WERI-Rb-1 (cell line): ENCODE measurements at regions not wholly inside any gene's neighbourhood (a gene's known extent, or its start where the extent isn't known, plus 50 kb on each side); places are given as distances from the start of the nearest gene placed in this dataset.

Experiments
- DNase-seq: peaks from one replicate; pipeline ENCODE4 v3.0.0-alpha.2; 2020
- H3K27ac ChIP-seq: fragments of 250-450 bp; sonication (Bioruptor Pico); 2 replicates; pipeline ENCODE4 v1.5.1; 2020; ENCODE audit warnings: mild to moderate bottlenecking, moderate library complexity
- H3K27me3 ChIP-seq: fragments of 250-450 bp; sonication (Bioruptor Pico); 2 replicates; pipeline ENCODE4 v1.5.1; 2021; ENCODE audit warnings: mild to moderate bottlenecking, low read depth, moderate library complexity; ENCODE audit not compliant: insufficient read depth, severe bottlenecking
- H3K36me3 ChIP-seq: fragments of 250-450 bp; sonication (Bioruptor Pico); 2 replicates; pipeline ENCODE4 v1.5.1; 2020; ENCODE audit warnings: mild to moderate bottlenecking, moderate library complexity
- H3K4me3 ChIP-seq: 2 replicates; pipeline ENCODE4 v1.5.1; 2011; ENCODE audit warnings: low read depth, mild to moderate bottlenecking, control low read depth, low read length
- H3K9me3 ChIP-seq: fragments of 250-450 bp; sonication (Bioruptor Pico); 2 replicates; pipeline ENCODE4 v1.5.1; 2021; ENCODE audit warnings: mild to moderate bottlenecking, moderate library complexity; ENCODE audit not compliant: severe bottlenecking
- TF ChIP-seq, protein P1 (sequence below): IDR thresholded peaks from 2 replicates; pipeline ENCODE4 v1.5.1; 2011; ENCODE audit warnings: low read depth, mild to moderate bottlenecking, control low read depth, inconsistent platforms, low read length

DNA sequence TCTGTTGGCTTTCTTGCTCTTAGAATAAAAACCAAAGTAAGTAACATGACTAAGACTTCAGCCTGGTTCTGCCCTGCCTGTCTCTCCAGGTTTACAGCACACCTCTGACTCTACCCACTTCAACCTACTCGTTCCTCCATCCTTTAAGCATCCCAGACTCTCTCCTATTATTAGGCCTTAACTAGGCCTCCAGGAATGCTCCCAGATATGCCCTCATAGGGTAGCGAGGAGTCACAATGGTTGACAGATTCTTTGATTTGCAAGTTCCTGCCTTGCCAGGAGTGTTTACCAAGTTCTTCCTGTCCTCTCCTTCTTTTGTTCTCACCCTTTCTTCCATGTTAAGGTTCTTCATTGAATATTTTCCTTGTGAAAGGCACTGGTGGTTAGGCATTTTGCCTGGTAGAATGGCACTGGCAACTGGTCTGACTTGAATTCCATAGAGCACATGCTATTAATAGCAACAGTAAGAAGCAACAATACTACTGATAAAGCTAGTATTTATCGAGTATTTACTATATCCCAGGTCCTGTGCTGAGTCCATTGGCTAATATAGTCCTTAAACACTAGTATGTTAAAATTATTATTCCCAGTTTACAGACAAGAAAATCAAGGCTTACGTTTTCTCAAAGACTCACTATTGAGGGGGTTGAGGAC, 327.9 kb upstream of the PRKCQ start:
- Histone ChIP-seq H3K4me3 (no peak overlapping the region), H3K36me3 (no peaks in the 10 kb centered on the region), H3K9me3 (no peaks in the 10 kb centered on the region), H3K27ac (no peak overlapping the region), H3K27me3 (no peaks in the 10 kb centered on the region)
- no peak for DNase-seq
- TF ChIP-seq, protein P1, sequence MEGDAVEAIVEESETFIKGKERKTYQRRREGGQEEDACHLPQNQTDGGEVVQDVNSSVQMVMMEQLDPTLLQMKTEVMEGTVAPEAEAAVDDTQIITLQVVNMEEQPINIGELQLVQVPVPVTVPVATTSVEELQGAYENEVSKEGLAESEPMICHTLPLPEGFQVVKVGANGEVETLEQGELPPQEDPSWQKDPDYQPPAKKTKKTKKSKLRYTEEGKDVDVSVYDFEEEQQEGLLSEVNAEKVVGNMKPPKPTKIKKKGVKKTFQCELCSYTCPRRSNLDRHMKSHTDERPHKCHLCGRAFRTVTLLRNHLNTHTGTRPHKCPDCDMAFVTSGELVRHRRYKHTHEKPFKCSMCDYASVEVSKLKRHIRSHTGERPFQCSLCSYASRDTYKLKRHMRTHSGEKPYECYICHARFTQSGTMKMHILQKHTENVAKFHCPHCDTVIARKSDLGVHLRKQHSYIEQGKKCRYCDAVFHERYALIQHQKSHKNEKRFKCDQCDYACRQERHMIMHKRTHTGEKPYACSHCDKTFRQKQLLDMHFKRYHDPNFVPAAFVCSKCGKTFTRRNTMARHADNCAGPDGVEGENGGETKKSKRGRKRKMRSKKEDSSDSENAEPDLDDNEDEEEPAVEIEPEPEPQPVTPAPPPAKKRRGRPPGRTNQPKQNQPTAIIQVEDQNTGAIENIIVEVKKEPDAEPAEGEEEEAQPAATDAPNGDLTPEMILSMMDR = no peak

DNA sequence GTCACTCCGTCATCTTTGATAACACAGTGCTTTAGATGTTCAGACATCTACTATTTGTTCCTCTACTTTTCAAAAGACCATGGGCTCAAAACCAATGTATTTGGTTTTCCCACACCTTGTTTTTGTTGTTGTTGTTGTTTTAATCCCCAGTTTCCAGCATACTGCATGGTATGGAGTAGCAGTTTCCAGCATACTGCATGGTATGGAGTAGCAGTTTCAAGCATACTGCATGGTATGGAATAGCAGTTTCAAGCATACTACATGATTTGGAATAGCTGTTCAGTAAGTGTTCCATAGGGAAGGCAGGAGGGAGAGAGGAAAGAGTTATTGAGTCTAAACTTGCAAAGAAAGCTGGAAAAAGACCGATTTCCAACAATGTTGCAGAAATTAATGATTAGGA, 314.3 kb upstream of the PRKCQ start:
- no peaks in the 10 kb centered on the region for H3K36me3 ChIP-seq
- no peak overlapping the region for H3K4me3 ChIP-seq
- H3K27ac ChIP-seq = no peak overlapping the region
- H3K9me3 ChIP-seq = no peaks in the 10 kb centered on the region
- no peaks in the 10 kb centered on the region for H3K27me3 ChIP-seq
- DNase-seq = no peak
- TF ChIP-seq, protein P1 = no peak

GRCh38 chr10:6892864-6893263, 312.8 kb upstream of the PRKCQ start:
- no peak overlapping the region for H3K4me3 ChIP-seq
- H3K9me3 ChIP-seq = no peaks in the 10 kb centered on the region
- TF ChIP-seq, protein P1 = no peak
- no peak overlapping the region for H3K27ac ChIP-seq
- H3K27me3 ChIP-seq = no peaks in the 10 kb centered on the region
- DNase-seq = no peak
- H3K36me3 ChIP-seq = no peaks in the 10 kb centered on the region

- H3K27me3 ChIP-seq = no peaks in the 10 kb centered on the region
- no peak overlapping the region for H3K4me3 ChIP-seq
- no peaks in the 10 kb centered on the region for H3K36me3 ChIP-seq
- TF ChIP-seq, protein P1 = no peak
- no peak for DNase-seq
- no peak overlapping the region for H3K27ac ChIP-seq
- H3K9me3 ChIP-seq = no peaks in the 10 kb centered on the region
Observed at GRCh38 chr10:6891924-6892323, 311.8 kb upstream of the PRKCQ start.

DNA sequence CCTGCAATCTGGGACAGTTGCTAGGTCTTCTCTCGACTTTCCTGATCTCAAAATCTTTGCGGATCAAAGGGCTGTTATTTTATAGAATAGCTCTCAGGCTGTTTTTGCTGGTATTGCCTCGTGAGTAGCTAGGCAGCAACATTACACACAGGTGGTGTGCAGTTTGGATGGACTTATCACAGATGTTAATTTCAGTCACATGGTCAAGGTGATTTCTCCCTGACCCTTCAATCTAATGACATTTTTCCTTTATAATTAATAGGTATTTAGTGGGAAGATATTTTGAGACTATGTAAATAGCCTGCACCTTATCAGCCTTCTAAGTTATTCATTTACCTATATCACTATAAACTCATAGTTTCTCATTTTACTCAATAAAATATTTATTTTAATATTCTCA, 309.6 kb upstream of the PRKCQ start:
- H3K27me3 ChIP-seq = no peaks in the 10 kb centered on the region
- H3K27ac ChIP-seq = no peak overlapping the region
- no peak for DNase-seq
- H3K9me3 ChIP-seq = no peaks in the 10 kb centered on the region
- TF ChIP-seq, protein P1 = no peak
- no peaks in the 10 kb centered on the region for H3K36me3 ChIP-seq
- H3K4me3 ChIP-seq = no peak overlapping the region

DNA sequence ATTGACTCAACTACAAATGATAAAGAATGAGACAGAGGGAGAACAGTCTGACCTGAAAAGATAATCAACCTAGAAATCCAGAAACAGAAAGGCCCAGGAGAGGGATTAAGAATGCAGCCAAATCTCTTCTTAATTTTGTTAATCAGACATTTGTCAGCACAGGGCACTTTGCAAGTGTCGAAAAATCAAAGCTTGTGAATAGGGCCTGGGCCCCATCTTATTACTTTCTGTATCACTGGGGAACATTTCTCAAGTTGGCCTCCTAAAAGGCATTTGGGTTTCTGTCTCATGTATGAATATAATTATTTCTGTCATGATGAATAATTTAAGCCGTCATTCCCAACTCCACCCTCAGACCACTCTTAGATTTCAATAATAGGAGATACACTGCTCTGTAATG, 308.4 kb upstream of the PRKCQ start:
- Histone ChIP-seq H3K36me3 (no peaks in the 10 kb centered on the region), H3K27me3 (no peaks in the 10 kb centered on the region), H3K9me3 (no peaks in the 10 kb centered on the region), H3K4me3 (no peak overlapping the region), H3K27ac (no peak overlapping the region)
- DNase-seq = no peak
- TF ChIP-seq, protein P1 = no peak
